ENCODE measurements at regions not wholly inside any gene's neighbourhood (a gene's known extent, or its start where the extent isn't known, plus 50 kb on each side); places are given as distances from the start of the nearest gene placed in this dataset.

DNA sequence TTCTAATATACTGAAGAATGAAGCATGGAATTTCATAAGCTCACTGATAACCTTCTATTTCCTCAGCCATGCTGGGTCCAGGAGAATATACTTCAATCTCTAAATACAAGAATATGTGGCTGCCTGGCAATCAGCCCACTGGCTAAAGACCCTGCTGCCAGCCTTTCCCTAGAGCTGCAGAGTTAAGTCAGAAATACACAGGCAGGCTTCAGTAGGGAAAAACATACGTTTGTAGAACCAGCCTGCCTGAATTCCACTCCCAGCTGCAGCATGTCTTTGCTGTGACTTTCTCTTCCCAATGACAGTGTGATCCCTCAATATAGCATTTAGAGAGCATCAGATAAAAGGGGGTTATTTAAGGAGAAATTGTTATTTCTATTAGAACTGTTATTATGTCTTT is 289.1 kb downstream of the PCDH19 start:
- no CpG with 5 or more reads among the region's 1 CpG for WGBS, 2 experiments (ENCODE audit: insufficient coverage in 2 of 2)
- H3K4me1 ChIP-seq (ENCODE audit: control insufficient read depth, insufficient read depth, low read length, poor library complexity, severe bottlenecking) = no peaks in the 10 kb centered on the region
- H3K4me3 ChIP-seq (ENCODE audit: extremely low read depth, insufficient read depth, low read length, poor library complexity, severe bottlenecking) = no peak overlapping the region
- no peaks in the 10 kb centered on the region for H3K36me3 ChIP-seq (ENCODE audit: control insufficient read depth, insufficient read depth, low read length)
- no peaks in the 10 kb centered on the region for H3K9me3 ChIP-seq (ENCODE audit: control insufficient read depth, low read length)
- no peak overlapping the region for H3K27ac ChIP-seq (ENCODE audit: low read depth, low read length, severe bottlenecking)

DNA sequence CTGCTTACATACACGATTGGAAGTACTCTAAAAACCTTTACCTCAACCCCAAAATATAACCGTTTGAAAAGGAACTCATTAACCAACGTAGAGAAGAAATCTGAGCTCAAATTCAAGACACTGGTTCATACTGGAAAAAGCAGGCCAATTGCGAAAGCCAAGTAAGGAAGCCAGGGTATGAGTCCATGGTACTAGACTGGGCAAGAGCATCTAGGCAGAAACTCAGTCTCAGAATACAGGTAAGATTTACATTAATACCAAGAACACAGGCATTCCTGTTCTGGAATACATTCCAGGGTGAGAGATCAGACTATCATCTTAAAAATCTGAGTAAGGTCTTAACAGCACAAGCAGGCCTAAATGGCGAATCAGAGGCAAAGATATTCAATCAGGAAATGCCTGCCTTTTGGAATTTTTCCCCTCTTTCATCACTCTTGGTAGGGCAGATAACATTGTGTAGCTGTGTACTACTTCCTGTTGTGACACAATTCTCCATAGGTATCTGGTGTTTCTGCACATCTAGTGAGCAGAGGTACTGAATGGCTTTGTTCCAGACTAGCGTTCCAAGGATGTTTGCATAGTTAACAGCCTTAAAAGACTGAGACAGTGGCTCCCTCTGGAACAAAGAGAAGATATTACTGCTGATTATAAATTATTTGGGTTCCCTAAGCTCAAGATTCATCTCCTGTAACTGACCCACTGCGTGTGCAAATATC is 311.3 kb downstream of the PCDH19 start:
- WGBS, 2 experiments (ENCODE audit: insufficient coverage in 2 of 2) = 90% methylated on average over 3 of the region's 7 CpGs; no CpG with 5 or more reads in 1 of the 2 experiments

DNA sequence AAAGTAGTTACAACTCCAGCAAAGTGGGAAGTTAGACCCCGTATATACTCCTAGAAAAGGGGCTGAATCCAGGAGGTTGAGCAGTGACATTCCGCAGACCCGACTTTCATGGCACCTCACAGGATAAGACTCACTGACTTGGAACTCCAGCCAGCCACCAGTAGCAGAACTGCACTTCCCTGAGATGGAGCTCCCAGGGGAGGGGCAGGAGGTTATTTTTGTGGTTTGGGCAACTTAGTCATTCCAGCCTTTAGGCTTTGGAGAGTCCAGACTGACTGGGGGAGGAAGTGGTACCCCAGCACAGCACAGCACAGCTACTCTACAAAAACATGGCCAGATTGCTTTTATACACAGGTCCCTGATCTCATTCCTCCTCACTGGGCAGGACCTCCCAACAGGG is 319.1 kb downstream of the PCDH19 start:
- Histone ChIP-seq H3K27ac (ENCODE audit: low read depth, low read length, severe bottlenecking) (peak overlapping the region; percentile 67), H3K4me3 (ENCODE audit: extremely low read depth, insufficient read depth, low read length, poor library complexity, severe bottlenecking) (no peak overlapping the region), H3K36me3 (ENCODE audit: control insufficient read depth, insufficient read depth, low read length) (no peaks in the 10 kb centered on the region), H3K9me3 (ENCODE audit: control insufficient read depth, low read length) (no peaks in the 10 kb centered on the region), H3K4me1 (ENCODE audit: control insufficient read depth, insufficient read depth, low read length, poor library complexity, severe bottlenecking) (peaks cover 13% of the 10 kb centered on the region)
- WGBS, 2 experiments (ENCODE audit: insufficient coverage in 2 of 2) = no CpG with 5 or more reads among the region's 3 CpGs

More for the DNA sequence above, 311.3 kb downstream of the PCDH19 start:
- peaks cover 23% of the 10 kb centered on the region for H3K4me1 ChIP-seq (ENCODE audit: control insufficient read depth, insufficient read depth, low read length, poor library complexity, severe bottlenecking)
- no peaks in the 10 kb centered on the region for H3K36me3 ChIP-seq (ENCODE audit: control insufficient read depth, insufficient read depth, low read length)
- H3K9me3 ChIP-seq (ENCODE audit: control insufficient read depth, low read length) = no peaks in the 10 kb centered on the region
- no peak overlapping the region for H3K4me3 ChIP-seq (ENCODE audit: extremely low read depth, insufficient read depth, low read length, poor library complexity, severe bottlenecking)
- H3K27ac ChIP-seq (ENCODE audit: low read depth, low read length, severe bottlenecking) = peak overlapping the region; percentile 78

DNA sequence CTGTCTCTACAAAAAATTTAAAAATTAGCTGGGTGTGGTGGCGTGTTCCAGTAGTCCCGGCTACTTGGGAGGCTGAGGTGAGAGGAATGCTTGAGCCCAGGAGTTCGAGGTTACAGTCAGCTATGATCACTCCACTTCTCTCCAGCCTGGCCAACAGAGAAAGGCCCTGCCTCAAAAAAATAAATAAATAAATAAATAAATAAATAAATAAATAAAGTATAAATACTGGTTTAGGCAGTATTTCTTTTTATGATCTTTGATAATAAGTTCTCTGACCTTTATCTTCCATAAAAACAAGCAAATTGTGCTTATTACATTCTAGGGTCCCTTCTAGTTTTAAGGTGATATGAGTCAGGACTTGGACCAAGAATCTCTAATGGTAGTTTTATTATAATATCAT is 320.3 kb downstream of the PCDH19 start:
- H3K9me3 ChIP-seq (ENCODE audit: control insufficient read depth, low read length) = no peaks in the 10 kb centered on the region
- no peaks in the 10 kb centered on the region for H3K36me3 ChIP-seq (ENCODE audit: control insufficient read depth, insufficient read depth, low read length)
- H3K27ac ChIP-seq (ENCODE audit: low read depth, low read length, severe bottlenecking) = no peak overlapping the region
- H3K4me1 ChIP-seq (ENCODE audit: control insufficient read depth, insufficient read depth, low read length, poor library complexity, severe bottlenecking) = peaks cover 13% of the 10 kb centered on the region
- no peak overlapping the region for H3K4me3 ChIP-seq (ENCODE audit: extremely low read depth, insufficient read depth, low read length, poor library complexity, severe bottlenecking)
- WGBS, 2 experiments (ENCODE audit: insufficient coverage in 2 of 2) = no CpG with 5 or more reads among the region's 3 CpGs

DNA sequence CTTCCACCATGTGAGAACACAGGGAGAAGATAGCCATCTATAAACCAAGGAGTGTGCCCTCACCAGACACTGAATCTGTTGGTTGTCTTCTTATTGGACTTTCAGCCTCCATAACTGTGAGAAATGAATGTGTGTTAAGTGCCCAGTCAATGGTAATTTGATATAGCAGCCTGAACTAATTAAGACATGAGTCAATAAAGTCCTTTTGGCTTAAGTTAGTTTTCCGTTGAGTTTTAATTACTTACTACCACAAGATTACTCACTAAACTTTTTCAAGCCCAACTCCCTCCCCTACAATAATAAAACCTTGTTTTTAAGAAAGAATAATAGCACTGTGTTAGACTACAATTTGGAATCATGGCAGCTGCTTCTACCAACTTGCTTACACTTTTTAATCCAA is 324.2 kb downstream of the PCDH19 start:
- peaks cover 8% of the 10 kb centered on the region for H3K4me1 ChIP-seq (ENCODE audit: control insufficient read depth, insufficient read depth, low read length, poor library complexity, severe bottlenecking)
- H3K36me3 ChIP-seq (ENCODE audit: control insufficient read depth, insufficient read depth, low read length) = no peaks in the 10 kb centered on the region
- no peak overlapping the region for H3K27ac ChIP-seq (ENCODE audit: low read depth, low read length, severe bottlenecking)
- H3K9me3 ChIP-seq (ENCODE audit: control insufficient read depth, low read length) = no peaks in the 10 kb centered on the region
- WGBS, 2 experiments (ENCODE audit: insufficient coverage in 2 of 2) = no CpG with 5 or more reads among the region's 1 CpG
- no peak overlapping the region for H3K4me3 ChIP-seq (ENCODE audit: extremely low read depth, insufficient read depth, low read length, poor library complexity, severe bottlenecking)

DNA sequence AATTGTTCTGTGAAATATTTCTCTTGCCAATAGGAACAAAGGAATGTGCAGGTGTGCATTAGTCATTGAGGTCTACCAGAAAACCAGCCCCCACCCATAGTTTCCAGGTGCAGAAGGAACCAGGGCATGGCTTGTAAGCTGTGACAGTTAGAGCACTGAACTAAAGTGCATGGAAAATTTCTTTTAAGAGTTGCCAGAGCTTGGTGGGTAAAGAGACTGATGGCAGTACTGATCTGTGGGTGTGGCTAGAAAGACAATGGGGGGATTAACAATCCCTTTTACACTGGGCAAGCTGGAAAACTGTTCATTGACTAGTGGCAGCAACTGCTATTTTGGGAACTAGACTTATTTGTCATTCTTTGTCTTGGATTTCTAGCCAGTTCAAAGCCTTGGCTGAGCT is 326.9 kb downstream of the PCDH19 start:
- Histone ChIP-seq H3K36me3 (ENCODE audit: control insufficient read depth, insufficient read depth, low read length) (no peaks in the 10 kb centered on the region), H3K4me3 (ENCODE audit: extremely low read depth, insufficient read depth, low read length, poor library complexity, severe bottlenecking) (no peak overlapping the region), H3K27ac (ENCODE audit: low read depth, low read length, severe bottlenecking) (no peak overlapping the region), H3K4me1 (ENCODE audit: control insufficient read depth, insufficient read depth, low read length, poor library complexity, severe bottlenecking) (no peaks in the 10 kb centered on the region), H3K9me3 (ENCODE audit: control insufficient read depth, low read length) (no peaks in the 10 kb centered on the region)

DNA sequence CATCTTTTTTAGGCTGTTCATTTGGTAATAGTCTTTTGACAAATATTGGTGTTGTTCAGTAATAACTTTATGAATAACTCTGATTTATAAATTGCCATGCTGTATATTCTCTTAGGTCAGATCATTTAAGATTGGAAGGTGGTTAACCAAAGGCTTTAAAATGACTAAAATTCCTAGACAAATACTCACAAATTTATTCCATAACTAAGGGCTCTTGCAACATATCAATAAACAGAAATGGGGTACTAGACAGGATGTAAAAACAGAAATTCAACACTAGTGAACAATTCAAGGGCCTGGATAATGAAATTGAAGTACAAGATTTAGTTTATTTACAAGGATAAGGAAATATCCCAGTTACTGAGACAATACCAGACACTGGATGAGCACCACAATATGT is 328.6 kb downstream of the PCDH19 start:
- no peak overlapping the region for H3K27ac ChIP-seq (ENCODE audit: low read depth, low read length, severe bottlenecking)
- no peaks in the 10 kb centered on the region for H3K4me1 ChIP-seq (ENCODE audit: control insufficient read depth, insufficient read depth, low read length, poor library complexity, severe bottlenecking)
- H3K4me3 ChIP-seq (ENCODE audit: extremely low read depth, insufficient read depth, low read length, poor library complexity, severe bottlenecking) = no peak overlapping the region

DNA sequence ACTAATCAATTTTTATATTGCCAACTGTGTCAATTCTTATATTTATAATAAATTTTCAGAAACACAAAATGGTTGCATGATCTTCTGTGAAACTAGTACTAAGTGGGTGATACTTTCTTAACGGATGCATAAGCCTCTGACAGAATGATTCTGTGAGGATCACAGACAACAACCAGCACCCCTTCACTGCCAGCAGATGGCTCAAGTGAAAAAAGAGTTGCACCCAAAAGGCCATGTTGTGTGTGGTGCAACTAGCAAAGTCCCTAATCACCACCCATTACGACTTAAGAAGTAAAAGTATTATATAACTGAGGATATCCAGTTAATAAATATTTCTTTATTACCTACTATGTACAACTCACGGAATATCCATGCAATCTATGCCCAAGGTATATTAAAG is 334.0 kb downstream of the PCDH19 start:
- no peak overlapping the region for H3K27ac ChIP-seq (ENCODE audit: low read depth, low read length, severe bottlenecking)
- no CpG with 5 or more reads among the region's 3 CpGs for WGBS, 2 experiments (ENCODE audit: insufficient coverage in 2 of 2)
- no peaks in the 10 kb centered on the region for H3K9me3 ChIP-seq (ENCODE audit: control insufficient read depth, low read length)
- no peaks in the 10 kb centered on the region for H3K4me1 ChIP-seq (ENCODE audit: control insufficient read depth, insufficient read depth, low read length, poor library complexity, severe bottlenecking)
- no peak overlapping the region for H3K4me3 ChIP-seq (ENCODE audit: extremely low read depth, insufficient read depth, low read length, poor library complexity, severe bottlenecking)
- no peaks in the 10 kb centered on the region for H3K36me3 ChIP-seq (ENCODE audit: control insufficient read depth, insufficient read depth, low read length)

More for the DNA sequence above, 328.6 kb downstream of the PCDH19 start:
- H3K9me3 ChIP-seq (ENCODE audit: control insufficient read depth, low read length) = no peaks in the 10 kb centered on the region
- H3K36me3 ChIP-seq (ENCODE audit: control insufficient read depth, insufficient read depth, low read length) = no peaks in the 10 kb centered on the region

DNA sequence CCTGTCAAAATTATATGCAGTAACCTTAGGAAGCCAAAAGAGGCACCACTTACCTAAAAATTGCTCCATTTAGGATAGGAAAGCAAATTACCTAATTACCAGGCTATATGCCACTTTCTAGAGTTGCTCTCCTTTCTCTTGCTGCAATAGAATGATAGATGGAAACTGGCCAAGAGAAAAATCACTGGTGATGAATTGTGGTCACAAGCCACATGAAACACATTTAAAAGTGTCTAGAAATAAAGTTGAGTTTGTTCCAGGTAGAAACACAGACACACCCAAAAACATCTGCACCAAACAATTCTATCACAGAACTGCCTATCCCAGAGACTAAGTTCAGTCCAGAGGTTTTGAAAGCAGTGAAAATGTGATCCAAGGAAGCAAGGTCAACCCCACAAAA is 337.7 kb downstream of the PCDH19 start:
- Histone ChIP-seq H3K36me3 (ENCODE audit: control insufficient read depth, insufficient read depth, low read length) (no peaks in the 10 kb centered on the region), H3K4me3 (ENCODE audit: extremely low read depth, insufficient read depth, low read length, poor library complexity, severe bottlenecking) (no peak overlapping the region), H3K4me1 (ENCODE audit: control insufficient read depth, insufficient read depth, low read length, poor library complexity, severe bottlenecking) (no peaks in the 10 kb centered on the region), H3K9me3 (ENCODE audit: control insufficient read depth, low read length) (no peaks in the 10 kb centered on the region), H3K27ac (ENCODE audit: low read depth, low read length, severe bottlenecking) (no peak overlapping the region)

DNA sequence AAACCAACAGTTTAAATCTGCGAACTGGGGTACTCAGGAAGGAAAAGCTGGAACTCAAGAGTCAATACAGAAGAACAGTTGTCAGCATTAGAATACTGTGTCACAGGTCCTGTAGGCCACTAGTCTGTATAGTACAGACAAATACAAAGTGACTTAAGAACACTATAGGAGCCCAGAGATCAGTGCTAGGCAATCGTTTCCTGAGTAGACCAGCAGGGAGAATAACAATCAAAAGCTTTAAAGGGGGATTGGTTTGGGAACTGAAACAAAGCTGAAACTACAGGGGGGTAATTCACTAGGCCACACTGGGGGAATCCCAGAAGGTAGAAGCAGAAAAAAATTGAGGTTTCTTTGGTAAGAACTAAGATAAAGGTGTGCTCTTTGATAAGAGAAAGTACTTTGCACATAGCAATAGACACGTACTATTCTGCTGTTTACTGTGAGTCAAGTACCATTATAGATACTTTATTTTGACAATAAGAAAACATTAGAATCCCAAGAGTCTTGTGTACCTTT is 339.7 kb downstream of the PCDH19 start:
- Histone ChIP-seq H3K27ac (ENCODE audit: low read depth, low read length, severe bottlenecking) (no peak overlapping the region), H3K4me3 (ENCODE audit: extremely low read depth, insufficient read depth, low read length, poor library complexity, severe bottlenecking) (no peak overlapping the region), H3K4me1 (ENCODE audit: control insufficient read depth, insufficient read depth, low read length, poor library complexity, severe bottlenecking) (no peaks in the 10 kb centered on the region), H3K36me3 (ENCODE audit: control insufficient read depth, insufficient read depth, low read length) (no peaks in the 10 kb centered on the region), H3K9me3 (ENCODE audit: control insufficient read depth, low read length) (no peaks in the 10 kb centered on the region)
- WGBS, 2 experiments (ENCODE audit: insufficient coverage in 2 of 2) = 20% methylated on average over 1 of the region's 3 CpGs; no CpG with 5 or more reads in 1 of the 2 experiments

DNA sequence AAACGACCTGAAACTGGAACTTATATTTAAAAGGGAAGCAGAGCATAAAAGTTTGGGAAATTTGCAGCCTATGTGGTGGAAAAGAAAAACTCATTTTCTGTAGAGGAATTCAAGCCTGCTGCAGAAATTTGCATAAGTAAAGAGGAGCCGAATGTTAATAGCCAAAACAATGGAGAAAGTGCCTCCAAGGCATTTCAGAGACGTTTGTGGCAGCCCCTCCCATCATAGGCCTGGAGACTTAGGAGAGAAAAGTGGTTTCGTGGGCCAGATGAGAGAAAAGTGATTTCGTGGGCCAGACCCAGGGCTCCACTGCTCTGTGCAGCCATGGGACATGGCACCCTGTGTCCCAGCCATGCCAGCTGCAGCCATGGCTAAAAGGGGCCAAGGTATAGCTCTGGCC is 361.9 kb downstream of the PCDH19 start:
- Histone ChIP-seq H3K27ac (ENCODE audit: low read depth, low read length, severe bottlenecking) (no peak overlapping the region), H3K4me1 (ENCODE audit: control insufficient read depth, insufficient read depth, low read length, poor library complexity, severe bottlenecking) (no peaks in the 10 kb centered on the region), H3K4me3 (ENCODE audit: extremely low read depth, insufficient read depth, low read length, poor library complexity, severe bottlenecking) (no peak overlapping the region), H3K9me3 (ENCODE audit: control insufficient read depth, low read length) (no peaks in the 10 kb centered on the region), H3K36me3 (ENCODE audit: control insufficient read depth, insufficient read depth, low read length) (no peaks in the 10 kb centered on the region)
- WGBS, 2 experiments (ENCODE audit: insufficient coverage in 2 of 2) = 42 to 65% methylated on average over 2 to 4 of the region's 5 CpGs
